Thymus (tissue), 11 donors: ENCODE measurements at regions not wholly inside any gene's neighbourhood (a gene's known extent, or its start where the extent isn't known, plus 50 kb on each side); places are given as distances from the start of the nearest gene placed in this dataset.

Experiments
- DNase-seq, 9 donors: peaks; one replicate each; pipeline ENCODE4 v3.0.0-alpha.2; 2013; ENCODE audit warnings: low spot score in 9 of 9, low read depth in 6 of 9, missing footprints in 1 of 9
- H3K27ac ChIP-seq, 2 donors: one replicate each; pipeline ENCODE4 v1.5.1; 2013; ENCODE audit warnings: control low read depth in 1 of 2, low read depth in 1 of 2, low read length in 1 of 2, mild to moderate bottlenecking in 1 of 2, moderate library complexity in 1 of 2
- H3K27me3 ChIP-seq, 2 donors: one replicate each; pipeline ENCODE4 v1.5.1; 2013; ENCODE audit warnings: low read length in 1 of 2; ENCODE audit not compliant: control insufficient read depth in 2 of 2, insufficient read depth in 1 of 2
- H3K36me3 ChIP-seq, 2 donors: one replicate each; pipeline ENCODE4 v1.5.1; 2013; ENCODE audit warnings: low read length in 1 of 2, mild to moderate bottlenecking in 1 of 2, moderate library complexity in 1 of 2; ENCODE audit not compliant: control insufficient read depth in 2 of 2, insufficient read depth in 2 of 2
- H3K4me1 ChIP-seq, 2 donors: one replicate each; pipeline ENCODE4 v1.5.1; 2013; ENCODE audit warnings: low read length in 2 of 2; ENCODE audit not compliant: control insufficient read depth in 2 of 2, insufficient read depth in 2 of 2
- H3K4me3 ChIP-seq, 2 donors: one replicate each; pipeline ENCODE4 v1.5.1; 2013; ENCODE audit warnings: low read length in 2 of 2, control low read depth in 1 of 2, mild to moderate bottlenecking in 1 of 2
- H3K9me3 ChIP-seq, 2 donors: one replicate each; pipeline ENCODE4 v1.5.1; 2013; ENCODE audit warnings: low read length in 1 of 2, mild to moderate bottlenecking in 1 of 2; ENCODE audit not compliant: control insufficient read depth in 2 of 2, insufficient read depth in 1 of 2
- WGBS: extraction: QIAGEN DNeasy Blood & Tissue Kit; methylation state at CpG from one replicate; pipeline ENCODE4 v1.1.7; 2013; 5-methylcytosine and 5-hydroxymethylcytosine counted together
- donor health status: healthy.

DNA sequence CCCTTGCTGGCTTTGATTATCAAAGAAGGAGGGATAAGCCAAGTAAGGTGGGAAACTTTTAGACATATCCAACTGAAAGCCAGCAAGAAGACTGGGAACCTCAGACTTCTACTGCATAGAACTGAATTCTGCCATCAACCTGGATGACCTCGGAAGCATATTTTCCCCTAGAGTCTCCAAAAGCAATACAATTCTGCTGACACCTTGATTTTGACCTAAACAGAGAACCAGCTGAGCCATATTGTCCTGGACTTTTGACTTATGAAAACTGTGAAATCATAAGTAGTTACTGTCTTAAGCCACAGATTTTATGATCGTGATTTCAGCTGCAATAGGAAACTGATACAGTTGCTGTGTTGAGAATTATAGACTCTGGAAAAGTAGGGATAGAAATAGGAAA, 227.6 kb downstream of the PCDH20 start:
- 95% methylated on average over 2 of the region's 2 CpGs for WGBS
- H3K4me1 ChIP-seq = no peaks in the 10 kb centered on the region
- no peak for DNase-seq
- H3K27me3 ChIP-seq = no peaks in the 10 kb centered on the region
- H3K9me3 ChIP-seq = no peaks in the 10 kb centered on the region
- H3K4me3 ChIP-seq = no peak overlapping the region
- H3K36me3 ChIP-seq = no peaks in the 10 kb centered on the region
- no peak overlapping the region for H3K27ac ChIP-seq

DNA sequence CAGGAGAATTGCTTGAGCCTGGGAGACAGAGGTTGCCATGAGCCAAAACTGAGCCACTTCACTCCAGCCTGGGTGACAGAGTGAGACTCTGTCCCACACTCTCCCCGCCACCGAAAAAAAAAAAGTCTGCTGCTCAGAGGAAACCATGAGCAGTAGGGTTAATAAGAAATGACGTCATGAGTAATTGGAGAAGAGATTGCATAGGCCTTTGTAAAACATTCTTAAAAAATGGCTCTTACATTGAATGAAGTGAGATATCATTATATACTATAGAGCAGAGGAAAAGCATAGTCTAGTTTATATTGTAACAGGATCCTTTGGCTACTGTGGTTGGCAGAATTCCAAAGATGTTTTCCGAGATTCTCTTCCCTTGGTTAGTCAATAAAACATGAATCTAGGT, 228.2 kb downstream of the PCDH20 start:
- no peak for DNase-seq
- Histone ChIP-seq H3K4me1 (no peaks in the 10 kb centered on the region), H3K36me3 (no peaks in the 10 kb centered on the region), H3K27me3 (no peaks in the 10 kb centered on the region), H3K4me3 (no peak overlapping the region), H3K27ac (no peak overlapping the region), H3K9me3 (no peaks in the 10 kb centered on the region)
- WGBS = 93% methylated on average over 4 of the region's 4 CpGs

- Histone ChIP-seq H3K27me3 (no peaks in the 10 kb centered on the region), H3K4me3 (no peak overlapping the region), H3K9me3 (no peaks in the 10 kb centered on the region), H3K4me1 (no peaks in the 10 kb centered on the region), H3K27ac (no peak overlapping the region), H3K36me3 (no peaks in the 10 kb centered on the region)
- no peak for DNase-seq
- WGBS = 40% methylated on average over 1 of the region's 1 CpG
Measured at GRCh38 chr13:61183670-61184069, 232.0 kb downstream of the PCDH20 start.

DNA sequence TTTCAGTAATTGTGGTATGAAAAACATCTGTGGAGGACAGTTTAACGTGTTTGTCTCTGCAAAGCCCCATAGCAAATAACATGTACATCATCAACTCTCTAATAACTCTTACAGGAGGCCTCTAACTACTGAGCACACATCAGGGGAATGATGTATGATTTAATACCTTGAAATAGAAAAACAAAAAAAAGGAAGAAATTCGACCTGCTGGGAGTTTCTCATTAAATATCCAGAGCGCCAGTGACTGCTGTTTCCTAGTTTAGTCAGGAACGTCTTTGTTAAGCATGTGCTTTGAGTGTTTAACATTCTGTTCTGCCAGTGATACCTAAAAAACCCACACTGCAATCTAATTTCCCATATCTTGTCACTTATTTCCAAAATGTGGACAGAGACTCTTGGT, 235.4 kb downstream of the PCDH20 start:
- no peaks in the 10 kb centered on the region for H3K4me1 ChIP-seq
- H3K4me3 ChIP-seq = no peak overlapping the region
- H3K27ac ChIP-seq = no peak overlapping the region
- no peaks in the 10 kb centered on the region for H3K27me3 ChIP-seq
- DNase-seq = no peak
- H3K9me3 ChIP-seq = no peaks in the 10 kb centered on the region
- WGBS = 51% methylated on average over 4 of the region's 4 CpGs
- no peaks in the 10 kb centered on the region for H3K36me3 ChIP-seq

DNA sequence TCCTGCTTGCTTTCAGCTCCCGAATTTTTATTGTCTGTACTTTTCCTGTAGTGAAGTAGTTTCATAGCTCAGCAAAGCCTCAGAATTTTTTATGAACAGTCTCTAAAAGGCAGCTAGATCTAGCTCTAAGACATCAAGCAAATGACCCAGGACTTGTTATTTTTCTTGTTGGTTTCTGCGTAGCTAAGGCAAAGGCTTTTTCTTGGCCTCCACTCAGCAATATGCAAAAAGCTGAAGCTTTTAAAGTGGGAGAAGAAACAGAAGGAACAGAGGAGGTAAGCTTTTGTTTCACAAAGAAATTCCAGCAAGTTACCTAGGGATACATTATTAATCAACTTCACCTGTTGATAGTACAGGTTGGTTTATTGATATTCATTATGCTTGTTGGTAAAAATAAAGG, 235.9 kb downstream of the PCDH20 start:
- H3K9me3 ChIP-seq = no peaks in the 10 kb centered on the region
- no peak for DNase-seq
- H3K4me3 ChIP-seq = no peak overlapping the region
- no peaks in the 10 kb centered on the region for H3K4me1 ChIP-seq
- no peak overlapping the region for H3K27ac ChIP-seq
- WGBS = 85% methylated on average over 2 of the region's 2 CpGs
- no peaks in the 10 kb centered on the region for H3K27me3 ChIP-seq
- H3K36me3 ChIP-seq = no peaks in the 10 kb centered on the region

- no peak for DNase-seq
- Histone ChIP-seq H3K9me3 (no peaks in the 10 kb centered on the region), H3K36me3 (no peaks in the 10 kb centered on the region), H3K4me1 (no peaks in the 10 kb centered on the region), H3K27ac (no peak overlapping the region), H3K27me3 (no peaks in the 10 kb centered on the region), H3K4me3 (no peak overlapping the region)
Measured at GRCh38 chr13:61170856-61171255, 244.8 kb downstream of the PCDH20 start.

GRCh38 chr13:61162636-61163035, 253.0 kb downstream of the PCDH20 start:
- no peak for DNase-seq
- Histone ChIP-seq H3K4me1 (no peaks in the 10 kb centered on the region), H3K9me3 (no peaks in the 10 kb centered on the region), H3K27ac (no peak overlapping the region), H3K4me3 (no peak overlapping the region), H3K27me3 (no peaks in the 10 kb centered on the region), H3K36me3 (no peaks in the 10 kb centered on the region)
- 81% methylated on average over 1 of the region's 1 CpG for WGBS

DNA sequence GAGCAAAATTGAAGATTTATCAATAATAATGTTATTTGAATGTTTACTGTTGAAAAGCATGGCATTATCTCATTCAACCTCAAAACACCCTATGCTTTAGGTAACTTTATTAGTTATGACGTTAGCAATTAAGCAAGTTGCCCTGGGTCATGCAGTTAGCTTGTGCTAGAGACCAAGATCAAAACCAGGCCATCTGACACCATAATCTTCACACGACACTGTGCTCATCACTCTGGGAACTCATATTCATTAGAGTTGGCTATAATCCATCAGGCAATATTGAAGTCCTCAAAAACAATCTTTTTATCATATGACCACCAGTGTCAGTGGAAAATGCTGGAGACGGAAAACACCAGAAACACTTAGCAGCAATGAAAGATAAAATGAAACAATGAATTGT, 253.5 kb downstream of the PCDH20 start:
- DNase-seq = no peak
- Histone ChIP-seq H3K36me3 (no peaks in the 10 kb centered on the region), H3K4me3 (no peak overlapping the region), H3K9me3 (no peaks in the 10 kb centered on the region), H3K4me1 (no peaks in the 10 kb centered on the region), H3K27me3 (no peaks in the 10 kb centered on the region), H3K27ac (no peak overlapping the region)
- 91% methylated on average over 3 of the region's 3 CpGs for WGBS

DNA sequence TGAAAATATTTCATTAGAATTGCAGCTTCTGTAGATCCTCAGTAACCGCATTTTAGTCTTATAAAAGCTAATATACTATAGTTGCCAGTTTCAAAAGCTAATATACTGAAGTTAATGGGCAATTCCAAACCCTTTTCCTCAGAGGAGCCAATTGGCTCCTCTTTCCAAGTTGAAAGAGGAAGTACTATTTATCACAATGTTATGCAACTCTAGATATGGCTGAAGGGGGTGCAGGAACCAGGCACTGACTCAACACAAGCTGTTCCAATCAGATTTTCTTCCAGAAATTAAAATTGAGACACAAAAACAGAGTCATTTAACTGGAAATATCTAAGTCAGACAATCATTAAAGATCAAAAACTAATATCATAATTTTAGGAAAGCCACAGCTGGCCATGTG, 258.9 kb downstream of the PCDH20 start:
- H3K36me3 ChIP-seq = no peaks in the 10 kb centered on the region
- H3K27ac ChIP-seq = no peak overlapping the region
- no peaks in the 10 kb centered on the region for H3K9me3 ChIP-seq
- H3K4me1 ChIP-seq = no peaks in the 10 kb centered on the region
- H3K27me3 ChIP-seq = no peaks in the 10 kb centered on the region
- no peak overlapping the region for H3K4me3 ChIP-seq
- DNase-seq = no peak
- 92% methylated on average over 1 of the region's 1 CpG for WGBS

DNA sequence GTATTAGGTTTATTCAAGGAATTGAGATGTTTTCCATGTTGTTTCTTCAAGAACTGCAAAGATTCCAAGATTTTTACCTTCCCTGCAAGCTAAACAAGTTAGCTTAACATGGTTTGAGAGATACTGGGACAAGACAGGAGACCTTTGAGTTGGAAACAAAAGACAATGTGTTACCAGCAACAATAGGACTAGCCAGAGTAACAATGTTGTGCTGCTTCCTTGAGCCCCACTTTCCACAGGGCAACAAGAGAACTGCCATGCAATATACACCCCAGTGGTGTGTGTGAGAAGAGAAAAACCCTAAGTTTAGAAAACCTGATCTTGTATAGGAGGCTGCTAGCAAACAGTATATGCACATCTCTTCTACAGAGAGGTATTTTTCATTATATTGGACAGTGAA, 264.6 kb downstream of the PCDH20 start:
- Histone ChIP-seq H3K36me3 (no peaks in the 10 kb centered on the region), H3K9me3 (peaks cover 0 to 3% of the 10 kb centered on the region in 2 donors), H3K27ac (no peak overlapping the region), H3K27me3 (no peaks in the 10 kb centered on the region), H3K4me1 (no peaks in the 10 kb centered on the region), H3K4me3 (no peak overlapping the region)
- no peak for DNase-seq
